Smooth muscle cell of the brain vasculature (primary cell): ENCODE measurements at regions not wholly inside any gene's neighbourhood (a gene's known extent, or its start where the extent isn't known, plus 50 kb on each side); places are given as distances from the start of the nearest gene placed in this dataset.

Experiments
- DNase-seq: peaks from one replicate; pipeline ENCODE4 v3.0.0-alpha.2; 2012; ENCODE audit warnings: low read depth, low spot score

- no peak for DNase-seq
Measured at GRCh38 chr12:123078120-123078465, 72.8 kb downstream of the PITPNM2 start.

- DNase-seq, result no peak
Measured at GRCh38 chr12:123077298-123078119, 73.4 kb downstream of the PITPNM2 start.

- DNase-seq, result no peak
Measured at GRCh38 chr12:123076604-123077297, 74.1 kb downstream of the PITPNM2 start.

- DNase-seq, result no peak
Measured at GRCh38 chr12:123075646-123076171, 75.2 kb downstream of the PITPNM2 start.

GRCh38 chr12:123075087-123075645, 75.7 kb downstream of the PITPNM2 start:
- no peak for DNase-seq

GRCh38 chr12:123073962-123074801, 76.7 kb downstream of the PITPNM2 start:
- DNase-seq, result no peak

GRCh38 chr12:123073292-123073691, 77.6 kb downstream of the PITPNM2 start:
- DNase-seq, result no peak

GRCh38 chr12:123071857-123072256, 79.0 kb downstream of the PITPNM2 start:
- DNase-seq, result no peak

- no peak for DNase-seq
Measured at GRCh38 chr12:123071099-123071800, 79.6 kb downstream of the PITPNM2 start.

- no peak for DNase-seq
Measured at GRCh38 chr12:123070267-123071081, 80.4 kb downstream of the PITPNM2 start.

- DNase-seq, result no peak
Measured at GRCh38 chr12:123069436-123070266, 81.2 kb downstream of the PITPNM2 start.

- no peak for DNase-seq
Measured at GRCh38 chr12:123067654-123068053, 83.2 kb downstream of the PITPNM2 start.

GRCh38 chr12:123066384-123066710, 84.5 kb downstream of the PITPNM2 start:
- DNase-seq, result no peak

GRCh38 chr12:123065676-123066383, 85.1 kb downstream of the PITPNM2 start:
- DNase-seq, result no peak

GRCh38 chr12:123064885-123065619, 84.6 kb downstream of the ARL6IP4 start:
- no peak for DNase-seq

GRCh38 chr12:123064366-123064765, 83.9 kb downstream of the ARL6IP4 start:
- DNase-seq, result no peak

- no peak for DNase-seq
Measured at GRCh38 chr12:123063535-123063934, 83.1 kb downstream of the ARL6IP4 start.
